ENCODE measurements at regions not wholly inside any gene's neighbourhood (a gene's known extent, or its start where the extent isn't known, plus 50 kb on each side); places are given as distances from the start of the nearest gene placed in this dataset.
"Not testable (repeated sequence)": the region's sequence is repeated elsewhere in the genome, so short reads cannot be mapped to it uniquely, and the experiment has no call there.

- DNase-seq = no peak
Observed at GRCh38 chr7:120163449-120163848, 109.5 kb upstream of the KCND2 start.

GRCh38 chr7:120165227-120165626 lies 107.7 kb upstream of the KCND2 start:
- DNase-seq = no peak

- DNase-seq = no peak
Observed at GRCh38 chr7:120168066-120168465, 104.9 kb upstream of the KCND2 start.

- no peak for DNase-seq
Observed at GRCh38 chr7:120169996-120170783, 102.8 kb upstream of the KCND2 start.

- DNase-seq = no peak
Observed at GRCh38 chr7:120170834-120171233, 102.1 kb upstream of the KCND2 start.

GRCh38 chr7:120171406-120171805 lies 101.6 kb upstream of the KCND2 start:
- no peak for DNase-seq

GRCh38 chr7:120180221-120180620 lies 92.8 kb upstream of the KCND2 start:
- DNase-seq = no peak

GRCh38 chr7:120181499-120181898 lies 91.5 kb upstream of the KCND2 start:
- DNase-seq = no peak

- no peak for DNase-seq
Observed at GRCh38 chr7:120184866-120185265, 88.1 kb upstream of the KCND2 start.

GRCh38 chr7:120185940-120186682 lies 86.9 kb upstream of the KCND2 start:
- DNase-seq = no peak

- no peak for DNase-seq
Observed at GRCh38 chr7:120186688-120187087, 86.3 kb upstream of the KCND2 start.

GRCh38 chr7:120189623-120190022 lies 83.4 kb upstream of the KCND2 start:
- DNase-seq = no peak

GRCh38 chr7:120190109-120190508 lies 82.9 kb upstream of the KCND2 start:
- no peak for DNase-seq

- DNase-seq = no peak
Observed at GRCh38 chr7:120190566-120190965, 82.4 kb upstream of the KCND2 start.

- not testable (repeated sequence) for DNase-seq
Observed at GRCh38 chr7:120191423-120191822, 81.6 kb upstream of the KCND2 start.

GRCh38 chr7:120201290-120201689 lies 71.7 kb upstream of the KCND2 start:
- no peak for DNase-seq

- DNase-seq = no peak
Observed at GRCh38 chr7:120205101-120205500, 67.9 kb upstream of the KCND2 start.

GRCh38 chr7:120207037-120207436 lies 65.9 kb upstream of the KCND2 start:
- no peak for DNase-seq

- DNase-seq = no peak
Observed at GRCh38 chr7:120215654-120216053, 57.3 kb upstream of the KCND2 start.

- no peak for DNase-seq
Observed at GRCh38 chr7:120216947-120217346, 56.0 kb upstream of the KCND2 start.

- no peak for DNase-seq
Observed at GRCh38 chr7:120218712-120219111, 54.3 kb upstream of the KCND2 start.

- no peak for DNase-seq
Observed at GRCh38 chr7:120221666-120222065, 51.3 kb upstream of the KCND2 start.
